ENCODE measurements at regions not wholly inside any gene's neighbourhood (a gene's known extent, or its start where the extent isn't known, plus 50 kb on each side); places are given as distances from the start of the nearest gene placed in this dataset.
"Not testable (repeated sequence)": the region's sequence is repeated elsewhere in the genome, so short reads cannot be mapped to it uniquely, and the experiment has no call there.

DNA sequence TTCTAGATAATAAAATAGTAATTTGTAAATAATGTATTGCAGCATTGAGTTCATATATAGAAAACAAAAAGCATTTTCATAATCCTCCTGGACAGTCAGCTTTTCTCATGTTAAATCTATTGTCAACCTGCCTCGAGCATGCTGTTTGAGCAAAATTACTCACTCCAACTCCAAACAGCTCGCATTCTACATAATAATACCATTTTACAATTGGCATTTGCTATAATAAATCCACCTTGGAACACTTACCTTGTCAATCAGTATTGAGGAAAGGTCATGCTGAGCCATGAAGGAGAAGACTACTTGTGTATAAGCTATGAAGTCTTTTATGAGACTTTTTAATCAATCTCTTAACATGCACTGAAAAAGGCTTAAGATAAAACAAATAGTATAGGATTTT, 682.6 kb downstream of the CBLN4 start:
- ChIA-PET POLR2A (no interaction called here), CTCF (no interaction called here)
- TF ChIP-seq BHLHE40 (IDR thresholded peaks at IDR 0.05; ENCODE audit: borderline replicate concordance) (no peak), CTBP1 (IDR thresholded peaks at IDR 0.05; ENCODE audit: borderline replicate concordance) (no peak), ZNF384 (IDR thresholded peaks at IDR 0.05) (no peak), TARDBP (IDR thresholded peaks at IDR 0.05) (no peak), LEF1 (IDR thresholded peaks at IDR 0.05; ENCODE audit: borderline replicate concordance) (no peak), FOXM1 (IDR thresholded peaks at IDR 0.05; ENCODE audit: borderline replicate concordance) (no peak), HDGF (IDR thresholded peaks at IDR 0.05; ENCODE audit: borderline replicate concordance) (no peak), FOXK2 (IDR thresholded peaks at IDR 0.05) (no peak), FOXA1 (IDR thresholded peaks at IDR 0.05) (no peak)
- TF ChIP-seq, protein P1, sequence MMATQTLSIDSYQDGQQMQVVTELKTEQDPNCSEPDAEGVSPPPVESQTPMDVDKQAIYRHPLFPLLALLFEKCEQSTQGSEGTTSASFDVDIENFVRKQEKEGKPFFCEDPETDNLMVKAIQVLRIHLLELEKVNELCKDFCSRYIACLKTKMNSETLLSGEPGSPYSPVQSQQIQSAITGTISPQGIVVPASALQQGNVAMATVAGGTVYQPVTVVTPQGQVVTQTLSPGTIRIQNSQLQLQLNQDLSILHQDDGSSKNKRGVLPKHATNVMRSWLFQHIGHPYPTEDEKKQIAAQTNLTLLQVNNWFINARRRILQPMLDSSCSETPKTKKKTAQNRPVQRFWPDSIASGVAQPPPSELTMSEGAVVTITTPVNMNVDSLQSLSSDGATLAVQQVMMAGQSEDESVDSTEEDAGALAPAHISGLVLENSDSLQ (IDR thresholded peaks at IDR 0.05): no peak
- no peak for DNase-seq (ENCODE audit: extremely low spot score)

GRCh38 chr20:55316753-55317152, 688.6 kb downstream of the CBLN4 start:
- CTCF ChIA-PET: no interaction called here
- no peak for DNase-seq (ENCODE audit: extremely low spot score)
- POLR2A ChIA-PET: no interaction called here
- no peak for TF ChIP-seq ZNF384 (IDR thresholded peaks at IDR 0.05)
- no peak for TF ChIP-seq TARDBP (IDR thresholded peaks at IDR 0.05)
- TF ChIP-seq NFRKB (IDR thresholded peaks at IDR 0.05): no peak
- TF ChIP-seq, protein P1 (IDR thresholded peaks at IDR 0.05): no peak
- TF ChIP-seq BHLHE40 (IDR thresholded peaks at IDR 0.05; ENCODE audit: borderline replicate concordance): no peak
- no peak for TF ChIP-seq FOXK2 (IDR thresholded peaks at IDR 0.05)
- no peak for TF ChIP-seq ARNT (IDR thresholded peaks at IDR 0.05)
- no peak for TF ChIP-seq L3MBTL2 (conservative IDR thresholded peaks at IDR 0.05)
- TF ChIP-seq FOXA1 (IDR thresholded peaks at IDR 0.05): no peak
- no peak for TF ChIP-seq SP1 (IDR thresholded peaks at IDR 0.05)
- no peak for TF ChIP-seq CTBP1 (IDR thresholded peaks at IDR 0.05; ENCODE audit: borderline replicate concordance)
- no peak for TF ChIP-seq HDGF (IDR thresholded peaks at IDR 0.05; ENCODE audit: borderline replicate concordance)
- no peak for TF ChIP-seq ELF4 (IDR thresholded peaks at IDR 0.05)
- TF ChIP-seq SUZ12 (IDR thresholded peaks at IDR 0.05): no peak
- no peak for TF ChIP-seq LEF1 (IDR thresholded peaks at IDR 0.05; ENCODE audit: borderline replicate concordance)
- no peak for TF ChIP-seq FOXM1 (IDR thresholded peaks at IDR 0.05; ENCODE audit: borderline replicate concordance)

GRCh38 chr20:55310844-55311243, 694.5 kb downstream of the CBLN4 start:
- CTCF ChIA-PET, POLR2A ChIA-PET: not testable (repeated sequence)

GRCh38 chr20:55291261-55291660, 714.1 kb downstream of the CBLN4 start:
- CTCF ChIA-PET: no interaction called here
- TF ChIP-seq ZNF384 (IDR thresholded peaks at IDR 0.05): no peak
- no peak for TF ChIP-seq NFRKB (IDR thresholded peaks at IDR 0.05)
- TF ChIP-seq L3MBTL2 (conservative IDR thresholded peaks at IDR 0.05): no peak
- no peak for TF ChIP-seq LEF1 (IDR thresholded peaks at IDR 0.05; ENCODE audit: borderline replicate concordance)
- no peak for TF ChIP-seq FOXK2 (IDR thresholded peaks at IDR 0.05)
- DNase-seq (ENCODE audit: extremely low spot score): no peak
- POLR2A ChIA-PET: no interaction called here

More at GRCh38 chr20:55310844-55311243, 694.5 kb downstream of the CBLN4 start:
- DNase-seq (ENCODE audit: extremely low spot score): not testable (repeated sequence)

DNA sequence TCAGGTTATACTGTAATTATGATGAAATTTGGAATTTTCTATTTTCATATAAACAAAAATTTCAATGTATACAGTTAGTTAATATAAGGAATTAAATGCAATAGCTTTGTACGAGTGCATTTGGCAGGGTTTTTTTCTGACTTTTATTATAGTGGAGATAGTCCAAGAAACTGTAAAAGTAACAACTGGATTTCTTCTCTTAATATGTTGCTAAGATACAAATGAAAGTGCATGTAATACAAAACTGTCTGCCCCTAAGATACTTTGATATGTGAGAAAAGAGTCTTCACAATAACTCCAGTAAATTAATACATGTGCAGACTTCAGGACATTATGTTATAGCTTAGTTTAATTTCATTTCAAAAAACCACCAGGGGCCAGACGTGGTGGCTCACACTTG, 721.4 kb downstream of the CBLN4 start:
- no peak for DNase-seq (ENCODE audit: extremely low spot score)
- ChIA-PET POLR2A (no interaction called here), CTCF (interaction anchor here (0.7 kb wide), 1 partner anchor 304 kb away, joined by 3 read pairs; no protein-coding TSS in a partner anchor)
- no peak for TF ChIP-seq ELF4 (IDR thresholded peaks at IDR 0.05)
- TF ChIP-seq CTBP1 (IDR thresholded peaks at IDR 0.05; ENCODE audit: borderline replicate concordance): no peak
- no peak for TF ChIP-seq ARNT (IDR thresholded peaks at IDR 0.05)
- no peak for TF ChIP-seq HDGF (IDR thresholded peaks at IDR 0.05; ENCODE audit: borderline replicate concordance)
- TF ChIP-seq SUZ12 (IDR thresholded peaks at IDR 0.05): no peak
- TF ChIP-seq SP1 (IDR thresholded peaks at IDR 0.05): no peak
- no peak for TF ChIP-seq LEF1 (IDR thresholded peaks at IDR 0.05; ENCODE audit: borderline replicate concordance)
- no peak for TF ChIP-seq FOXM1 (IDR thresholded peaks at IDR 0.05; ENCODE audit: borderline replicate concordance)

- ChIA-PET POLR2A (no interaction called here), CTCF (no interaction called here)
- TF ChIP-seq ARNT (IDR thresholded peaks at IDR 0.05): no peak
- TF ChIP-seq SP1 (IDR thresholded peaks at IDR 0.05): no peak
- no peak for TF ChIP-seq FOXK2 (IDR thresholded peaks at IDR 0.05)
- TF ChIP-seq ELF4 (IDR thresholded peaks at IDR 0.05): no peak
- no peak for TF ChIP-seq FOXA1 (IDR thresholded peaks at IDR 0.05)
- TF ChIP-seq SUZ12 (IDR thresholded peaks at IDR 0.05): no peak
- TF ChIP-seq LEF1 (IDR thresholded peaks at IDR 0.05; ENCODE audit: borderline replicate concordance): no peak
- no peak for TF ChIP-seq FOXM1 (IDR thresholded peaks at IDR 0.05; ENCODE audit: borderline replicate concordance)
- TF ChIP-seq CTBP1 (IDR thresholded peaks at IDR 0.05; ENCODE audit: borderline replicate concordance): no peak
- TF ChIP-seq TARDBP (IDR thresholded peaks at IDR 0.05): no peak
- TF ChIP-seq BHLHE40 (IDR thresholded peaks at IDR 0.05; ENCODE audit: borderline replicate concordance): no peak
- TF ChIP-seq L3MBTL2 (conservative IDR thresholded peaks at IDR 0.05): no peak
- TF ChIP-seq NFRKB (IDR thresholded peaks at IDR 0.05): no peak
- TF ChIP-seq ZNF384 (IDR thresholded peaks at IDR 0.05): no peak
- TF ChIP-seq HDGF (IDR thresholded peaks at IDR 0.05; ENCODE audit: borderline replicate concordance): no peak
- TF ChIP-seq, protein P1 (IDR thresholded peaks at IDR 0.05): no peak
- no peak for DNase-seq (ENCODE audit: extremely low spot score)
These were observed 732.2 kb downstream of the CBLN4 start for GRCh38 chr20:55273149-55273548.

GRCh38 chr20:55271371-55271770, 733.9 kb downstream of the CBLN4 start:
- ChIA-PET POLR2A (no interaction called here), CTCF (interaction anchor here (0.6 kb wide), 1 partner anchor 42 kb away, joined by 3 read pairs; no protein-coding TSS in a partner anchor)
- TF ChIP-seq ARNT (IDR thresholded peaks at IDR 0.05) (no peak), NFRKB (IDR thresholded peaks at IDR 0.05) (no peak), FOXK2 (IDR thresholded peaks at IDR 0.05) (no peak), FOXA1 (IDR thresholded peaks at IDR 0.05) (no peak), SUZ12 (IDR thresholded peaks at IDR 0.05) (no peak), CTBP1 (IDR thresholded peaks at IDR 0.05; ENCODE audit: borderline replicate concordance) (no peak), LEF1 (IDR thresholded peaks at IDR 0.05; ENCODE audit: borderline replicate concordance) (no peak), ZNF384 (IDR thresholded peaks at IDR 0.05) (no peak), L3MBTL2 (conservative IDR thresholded peaks at IDR 0.05) (no peak), BHLHE40 (IDR thresholded peaks at IDR 0.05; ENCODE audit: borderline replicate concordance) (no peak), SP1 (IDR thresholded peaks at IDR 0.05) (no peak), ELF4 (IDR thresholded peaks at IDR 0.05) (no peak), FOXM1 (IDR thresholded peaks at IDR 0.05; ENCODE audit: borderline replicate concordance) (no peak), HDGF (IDR thresholded peaks at IDR 0.05; ENCODE audit: borderline replicate concordance) (no peak), TARDBP (IDR thresholded peaks at IDR 0.05) (no peak)
- TF ChIP-seq, protein P1 (IDR thresholded peaks at IDR 0.05): no peak
- no peak for DNase-seq (ENCODE audit: extremely low spot score)
